ENCODE measurements at regions not wholly inside any gene's neighbourhood (a gene's known extent, or its start where the extent isn't known, plus 50 kb on each side); places are given as distances from the start of the nearest gene placed in this dataset.

DNA sequence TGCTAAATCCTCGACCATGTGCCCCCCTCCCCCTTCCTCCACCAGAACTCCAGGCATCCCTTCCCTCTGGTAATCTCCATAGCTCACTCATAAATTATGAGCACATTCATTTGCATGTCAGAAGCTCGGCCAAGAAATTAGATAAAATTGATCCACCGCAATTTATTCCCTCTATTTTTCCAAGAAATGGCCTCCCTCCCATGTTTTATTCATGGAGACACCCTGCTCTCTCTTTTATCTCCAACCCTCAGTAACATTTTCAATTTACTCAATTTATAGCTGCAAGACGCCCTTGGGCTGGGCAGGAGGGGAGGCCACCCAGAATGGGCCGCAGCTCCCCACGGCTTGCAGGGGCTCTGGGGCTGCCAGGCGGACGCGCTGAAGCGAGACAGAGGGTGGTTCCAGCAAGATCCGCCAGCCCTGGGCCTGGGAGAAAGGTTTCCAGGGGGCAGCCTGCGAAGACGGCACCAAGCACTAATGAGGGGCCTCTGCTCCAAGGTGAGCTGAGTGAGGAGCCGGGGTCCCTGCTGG lies 54.7 kb upstream of the ZNF423 start:
- H3K27ac ChIP-seq (ENCODE audit: low read depth in 1 of 2, low read length in 2 of 2), result no peak overlapping the region
- no peak for DNase-seq
- H3K27me3 ChIP-seq (ENCODE audit: control insufficient read depth in 1 of 2, insufficient read depth in 2 of 2, low read length in 2 of 2), result no peaks in the 10 kb centered on the region
- Mint-ChIP-seq H3K9me3 (no peaks in the 10 kb centered on the region), H3K4me3 (no peak overlapping the region), H3K27ac (no peak overlapping the region), H3K4me1 (ENCODE audit: low read depth) (no peaks in the 10 kb centered on the region), H3K36me3 (ENCODE audit: low read depth) (no peaks in the 10 kb centered on the region), H3K27me3 (no peaks in the 10 kb centered on the region)
- H3K4me3 ChIP-seq (ENCODE audit: low read length), result no peak overlapping the region
- TF ChIP-seq, protein P1, sequence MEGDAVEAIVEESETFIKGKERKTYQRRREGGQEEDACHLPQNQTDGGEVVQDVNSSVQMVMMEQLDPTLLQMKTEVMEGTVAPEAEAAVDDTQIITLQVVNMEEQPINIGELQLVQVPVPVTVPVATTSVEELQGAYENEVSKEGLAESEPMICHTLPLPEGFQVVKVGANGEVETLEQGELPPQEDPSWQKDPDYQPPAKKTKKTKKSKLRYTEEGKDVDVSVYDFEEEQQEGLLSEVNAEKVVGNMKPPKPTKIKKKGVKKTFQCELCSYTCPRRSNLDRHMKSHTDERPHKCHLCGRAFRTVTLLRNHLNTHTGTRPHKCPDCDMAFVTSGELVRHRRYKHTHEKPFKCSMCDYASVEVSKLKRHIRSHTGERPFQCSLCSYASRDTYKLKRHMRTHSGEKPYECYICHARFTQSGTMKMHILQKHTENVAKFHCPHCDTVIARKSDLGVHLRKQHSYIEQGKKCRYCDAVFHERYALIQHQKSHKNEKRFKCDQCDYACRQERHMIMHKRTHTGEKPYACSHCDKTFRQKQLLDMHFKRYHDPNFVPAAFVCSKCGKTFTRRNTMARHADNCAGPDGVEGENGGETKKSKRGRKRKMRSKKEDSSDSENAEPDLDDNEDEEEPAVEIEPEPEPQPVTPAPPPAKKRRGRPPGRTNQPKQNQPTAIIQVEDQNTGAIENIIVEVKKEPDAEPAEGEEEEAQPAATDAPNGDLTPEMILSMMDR (IDR thresholded peaks at IDR 0.05), result no peak
- POLR2A ChIA-PET, result no interaction called here
- CTCF ChIA-PET, result no interaction called here
- peaks cover 0 to 3% of the 10 kb centered on the region in 2 experiments for H3K9me3 ChIP-seq (ENCODE audit: control insufficient read depth in 1 of 2, insufficient read depth in 1 of 2, low read length in 2 of 2)
- H3K36me3 ChIP-seq (ENCODE audit: insufficient read depth, low read length), result no peaks in the 10 kb centered on the region
- ATAC-seq (ENCODE audit: poor library complexity), result no peak
- intact Hi-C loops (cut with DNase I, micrococcal nuclease), result no loop called here
- H3K4me1 ChIP-seq (ENCODE audit: insufficient read depth, low read length), result no peaks in the 10 kb centered on the region

DNA sequence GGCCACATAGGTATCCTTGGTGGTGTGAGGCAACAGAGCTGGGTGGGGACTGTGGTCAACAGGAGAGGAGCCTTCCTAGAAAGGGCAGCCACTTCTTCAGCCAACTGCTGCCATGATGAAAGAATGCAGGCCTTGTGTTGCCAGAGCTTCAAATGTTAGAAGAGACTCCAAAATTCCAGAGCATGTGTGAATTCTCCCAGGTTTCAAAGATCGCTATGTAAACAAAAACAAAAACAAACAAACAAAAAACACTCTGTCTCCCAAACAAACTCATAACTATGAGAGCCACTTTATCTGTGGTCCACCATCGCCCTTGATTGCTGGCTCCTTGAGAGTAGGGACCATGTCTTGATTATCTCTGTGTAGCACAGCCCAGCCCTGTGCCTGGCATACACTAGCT lies 55.5 kb upstream of the ZNF423 start:
- ATAC-seq (ENCODE audit: poor library complexity), result no peak
- TF ChIP-seq, protein P1 (IDR thresholded peaks at IDR 0.05), result no peak
- CTCF ChIA-PET, result no interaction called here
- H3K27ac Mint-ChIP-seq, result no peak overlapping the region
- no peak overlapping the region for H3K4me3 Mint-ChIP-seq
- Histone ChIP-seq H3K4me1 (ENCODE audit: insufficient read depth, low read length) (no peaks in the 10 kb centered on the region), H3K27me3 (ENCODE audit: control insufficient read depth in 1 of 2, insufficient read depth in 2 of 2, low read length in 2 of 2) (no peaks in the 10 kb centered on the region), H3K36me3 (ENCODE audit: insufficient read depth, low read length) (no peaks in the 10 kb centered on the region), H3K27ac (ENCODE audit: low read depth in 1 of 2, low read length in 2 of 2) (no peak overlapping the region), H3K9me3 (ENCODE audit: control insufficient read depth in 1 of 2, insufficient read depth in 1 of 2, low read length in 2 of 2) (peaks cover 0 to 3% of the 10 kb centered on the region in 2 experiments), H3K4me3 (ENCODE audit: low read length) (no peak overlapping the region)
- intact Hi-C loops (cut with DNase I, micrococcal nuclease), result no loop called here
- H3K36me3 Mint-ChIP-seq (ENCODE audit: low read depth), result no peaks in the 10 kb centered on the region
- POLR2A ChIA-PET, result no interaction called here
- DNase-seq, result no peak
- H3K9me3 Mint-ChIP-seq, result no peaks in the 10 kb centered on the region
- H3K27me3 Mint-ChIP-seq, result no peaks in the 10 kb centered on the region
- H3K4me1 Mint-ChIP-seq (ENCODE audit: low read depth), result no peaks in the 10 kb centered on the region

GRCh38 chr16:49912721-49913120 lies 56.8 kb upstream of the ZNF423 start:
- Mint-ChIP-seq H3K9me3 (no peaks in the 10 kb centered on the region), H3K27me3 (no peaks in the 10 kb centered on the region), H3K4me1 (ENCODE audit: low read depth) (no peaks in the 10 kb centered on the region), H3K4me3 (no peak overlapping the region), H3K36me3 (ENCODE audit: low read depth) (no peaks in the 10 kb centered on the region), H3K27ac (no peak overlapping the region)
- intact Hi-C loops (cut with DNase I, micrococcal nuclease), result no loop called here
- ChIA-PET CTCF (no interaction called here), POLR2A (no interaction called here)
- Histone ChIP-seq H3K27me3 (ENCODE audit: control insufficient read depth in 1 of 2, insufficient read depth in 2 of 2, low read length in 2 of 2) (no peaks in the 10 kb centered on the region), H3K36me3 (ENCODE audit: insufficient read depth, low read length) (no peaks in the 10 kb centered on the region), H3K27ac (ENCODE audit: low read depth in 1 of 2, low read length in 2 of 2) (no peak overlapping the region), H3K9me3 (ENCODE audit: control insufficient read depth in 1 of 2, insufficient read depth in 1 of 2, low read length in 2 of 2) (peaks cover 0 to 3% of the 10 kb centered on the region in 2 experiments), H3K4me3 (ENCODE audit: low read length) (no peak overlapping the region), H3K4me1 (ENCODE audit: insufficient read depth, low read length) (no peaks in the 10 kb centered on the region)
- TF ChIP-seq, protein P1 (IDR thresholded peaks at IDR 0.05), result no peak
- ATAC-seq (ENCODE audit: poor library complexity) (no peak), DNase-seq (no peak)
